Superior temporal gyrus (tissue), 1 donor: ENCODE measurements at regions not wholly inside any gene's neighbourhood (a gene's known extent, or its start where the extent isn't known, plus 50 kb on each side); places are given as distances from the start of the nearest gene placed in this dataset.

Experiments used
- DNase-seq: peaks from one replicate; pipeline ENCODE4 v3.0.0-alpha.2; 2016; ENCODE audit errors: extremely low spot score

DNA sequence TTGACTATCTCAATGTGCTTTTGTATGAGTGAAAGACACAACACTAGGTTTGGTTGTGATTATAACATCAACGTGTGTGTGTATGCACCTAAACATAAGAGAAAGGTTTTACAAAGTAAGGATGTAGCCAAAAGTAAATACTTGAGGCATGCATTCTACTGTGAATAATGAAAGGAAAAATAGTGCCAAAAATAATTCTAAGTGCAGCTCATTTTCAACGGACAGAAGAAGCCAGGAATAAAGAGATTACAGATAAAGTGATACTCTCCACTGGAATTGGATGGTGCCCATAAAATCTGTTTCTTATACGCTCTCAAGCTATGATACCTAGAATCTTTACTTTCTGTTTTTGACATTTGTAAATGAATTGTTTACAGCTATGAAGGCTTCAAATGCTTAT lies 135.0 kb upstream of the TMEM72 start:
- DNase-seq, result no peak

DNA sequence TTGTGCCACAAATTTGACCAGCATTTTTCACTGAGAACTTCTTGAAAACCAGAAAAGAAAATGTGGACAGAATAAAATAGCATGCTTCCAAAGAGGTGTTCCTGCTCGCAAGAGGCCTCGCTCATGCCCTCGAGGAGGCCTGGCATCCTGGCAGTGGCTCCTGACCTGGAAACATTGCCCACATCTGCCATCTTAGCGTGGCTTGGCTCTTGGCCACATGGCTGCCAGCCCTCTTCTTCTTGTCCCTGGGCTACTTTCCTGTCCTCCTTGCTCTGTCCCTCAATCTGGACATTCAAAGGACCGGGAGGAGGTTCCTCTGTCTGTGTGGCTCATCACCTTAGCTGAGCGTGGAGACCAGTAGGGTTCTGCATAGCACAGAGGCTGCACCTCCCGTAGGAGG lies 131.6 kb upstream of the TMEM72 start:
- DNase-seq, result no peak

DNA sequence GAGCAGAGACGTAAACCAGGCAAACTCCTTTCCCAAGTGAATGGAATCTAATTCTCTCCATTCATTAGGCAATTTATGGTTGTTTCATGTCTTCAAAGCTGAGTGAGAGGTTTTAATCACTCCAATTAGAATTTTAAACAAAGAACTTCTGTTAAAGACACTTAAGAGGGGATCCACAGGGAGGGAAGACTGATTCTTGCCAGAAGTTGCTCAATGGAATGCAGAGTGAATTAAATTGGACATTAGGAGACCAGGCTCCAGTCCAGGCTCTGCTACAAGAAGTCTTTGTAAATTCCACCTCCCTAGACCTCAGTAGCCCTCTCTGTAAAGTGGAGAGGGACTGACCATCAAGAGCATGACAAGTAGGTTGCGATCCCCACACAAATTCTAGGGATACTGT lies 130.7 kb upstream of the TMEM72 start:
- DNase-seq, result no peak

DNA sequence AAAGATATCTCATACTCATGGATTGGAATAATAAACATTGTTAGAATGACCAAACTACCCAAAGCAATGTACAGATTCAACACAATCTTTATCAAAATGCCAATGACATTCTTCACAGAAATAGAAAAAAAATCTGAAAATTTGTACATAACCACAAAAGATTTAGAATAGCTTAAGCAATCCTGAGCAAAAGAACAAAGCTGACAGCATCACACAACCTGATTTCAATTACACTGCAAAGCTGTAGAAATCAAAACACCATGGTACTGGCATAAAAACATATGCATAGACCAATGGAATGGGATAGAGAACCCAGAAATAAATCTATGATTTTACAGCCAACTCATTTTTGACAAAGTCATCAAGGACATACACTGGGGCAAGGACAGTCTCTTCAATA lies 130.0 kb upstream of the TMEM72 start:
- no peak for DNase-seq

DNA sequence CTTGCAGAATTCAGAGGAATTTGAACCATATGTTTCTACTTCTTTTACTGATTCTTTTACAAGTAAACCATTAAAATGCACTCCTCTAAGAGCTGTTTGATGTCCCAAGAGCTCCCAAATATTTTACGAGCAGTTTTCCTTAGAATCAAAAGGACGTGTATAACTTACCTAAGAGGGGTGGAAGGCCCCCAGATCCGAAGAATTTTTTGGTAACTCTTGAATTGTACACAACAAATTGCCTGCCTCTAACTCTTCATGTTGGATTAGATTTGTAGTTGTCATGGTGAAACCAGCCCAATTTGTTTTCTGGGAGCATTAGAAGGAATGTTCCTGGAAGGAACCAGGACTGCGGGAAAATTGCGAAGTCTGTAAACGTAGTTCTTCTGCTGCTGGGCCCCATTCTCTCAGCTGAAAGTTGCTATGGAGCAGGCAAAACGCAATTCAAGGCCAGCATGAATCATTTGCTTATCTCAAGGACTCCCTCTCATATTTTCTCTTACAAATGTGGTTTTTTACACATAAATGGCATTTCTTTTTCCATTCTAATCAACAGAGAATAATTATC lies 124.8 kb upstream of the TMEM72 start:
- DNase-seq, result no peak

DNA sequence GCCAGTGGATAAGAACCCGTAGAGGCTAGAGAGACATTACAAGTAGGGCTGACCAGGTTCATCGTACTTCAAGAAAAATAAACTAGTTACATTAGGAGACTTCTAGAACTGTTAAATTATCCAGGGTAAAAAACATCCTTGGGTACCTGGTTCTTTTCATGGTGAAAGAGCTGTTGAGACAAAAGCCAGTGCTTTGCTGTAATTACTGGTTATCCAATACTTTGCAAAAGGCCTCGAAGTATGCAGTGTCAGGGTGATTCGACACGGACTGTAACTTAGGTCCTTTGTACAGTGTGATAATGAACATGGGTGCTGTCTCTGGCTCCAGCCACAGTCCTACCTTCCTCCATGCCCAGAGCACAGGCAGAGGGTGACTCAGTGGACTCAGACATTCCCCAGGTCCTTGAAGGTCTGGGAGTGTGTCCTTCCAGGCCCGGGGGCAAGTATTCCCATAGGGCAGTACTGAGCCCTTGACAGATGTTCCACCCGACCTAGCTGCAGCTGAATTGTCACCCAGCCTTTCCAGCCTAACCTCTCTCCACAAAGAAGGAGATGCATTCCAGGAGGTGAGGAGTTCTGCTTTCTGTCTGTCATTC lies 123.6 kb upstream of the TMEM72 start:
- DNase-seq, result no peak

DNA sequence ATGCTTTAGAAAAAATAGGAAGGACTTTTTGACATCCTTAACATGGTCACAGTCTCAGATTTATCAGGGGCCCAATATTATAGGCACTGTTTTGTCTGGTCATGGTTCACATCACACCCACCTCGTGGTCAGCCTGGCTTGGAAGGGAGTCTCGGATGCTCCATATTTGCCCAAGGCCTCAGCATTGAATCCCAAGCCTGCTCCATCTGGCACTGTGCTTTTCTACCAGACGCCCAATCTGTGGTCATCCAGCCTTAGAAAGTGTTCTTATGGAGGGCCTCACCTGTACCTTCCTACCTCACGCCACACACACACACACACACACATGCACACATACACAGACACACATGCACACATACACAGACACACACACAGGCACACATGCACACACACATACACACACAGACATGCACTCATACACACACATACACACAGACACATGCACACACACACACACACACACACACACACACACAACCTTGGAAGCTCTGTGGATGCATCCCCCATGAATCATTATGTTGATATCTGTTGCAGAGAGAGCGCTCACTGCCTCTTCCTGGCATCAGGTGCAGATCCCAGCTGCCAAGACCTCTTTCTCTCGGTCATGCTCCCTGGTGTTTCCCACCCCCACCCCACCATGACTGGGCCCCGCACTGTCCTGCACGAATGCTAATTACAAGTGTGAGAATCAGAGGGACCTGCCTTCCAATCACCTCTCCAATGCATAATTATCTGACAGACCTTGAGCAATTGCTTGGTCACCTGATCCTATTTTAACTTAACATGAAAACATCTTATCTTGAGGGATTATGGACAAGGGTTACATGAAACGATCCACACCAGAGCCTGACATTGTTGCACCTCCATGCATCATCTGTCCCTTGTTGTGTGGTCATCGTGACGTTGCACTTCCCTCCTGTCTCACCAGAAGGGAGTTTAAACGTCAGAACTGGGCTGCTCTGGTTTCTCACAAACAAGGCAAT lies 122.7 kb upstream of the TMEM72 start:
- no peak for DNase-seq

DNA sequence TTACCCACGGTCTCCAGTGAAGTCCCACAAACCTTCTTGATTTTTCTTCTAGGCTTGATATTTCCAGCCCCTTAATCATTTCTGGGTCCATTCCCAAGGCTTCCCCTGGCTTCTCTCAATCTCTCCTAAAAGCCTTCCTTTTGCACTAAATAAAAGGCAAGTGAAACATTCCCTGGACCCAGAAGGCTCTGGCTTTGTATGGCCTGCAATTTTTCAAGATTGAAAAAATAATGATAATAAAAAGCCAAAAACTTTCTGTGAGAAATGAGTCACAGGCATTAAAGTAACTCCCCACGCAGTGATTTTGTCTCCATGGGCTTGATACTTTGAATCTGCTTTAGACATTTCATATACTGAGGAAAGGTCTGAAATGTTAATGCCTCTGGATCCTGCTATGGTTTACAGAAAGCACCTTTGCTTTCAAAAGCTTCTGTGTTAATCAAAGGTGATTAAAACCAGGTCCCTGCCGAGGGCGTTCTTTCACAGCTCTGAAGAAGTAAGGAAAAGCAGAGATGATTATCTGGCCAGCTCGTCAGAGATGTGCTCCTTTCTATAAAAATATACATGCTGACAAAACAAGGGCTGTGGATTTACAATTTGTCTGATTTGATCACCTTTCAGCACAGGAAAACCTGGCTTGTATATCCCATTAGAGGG lies 118.9 kb upstream of the TMEM72 start:
- DNase-seq, result no peak

DNA sequence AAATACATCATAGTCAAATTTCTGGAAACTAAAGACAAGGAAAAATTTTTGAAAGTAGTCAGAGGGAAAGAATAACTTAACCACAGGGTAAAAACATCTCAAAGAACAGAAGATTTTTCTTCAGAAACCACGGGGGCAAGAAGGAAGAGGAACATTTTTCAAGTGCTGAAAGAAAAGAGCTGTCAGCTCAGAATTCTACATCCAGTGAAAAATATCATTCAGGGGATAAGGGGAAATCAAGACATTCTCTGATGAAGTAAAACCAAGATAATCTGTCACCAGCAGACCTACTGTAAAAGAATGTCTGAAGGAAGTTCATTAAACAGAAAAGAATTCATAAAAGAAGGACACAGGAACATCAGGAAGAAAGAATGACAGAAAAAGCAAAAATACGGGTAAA lies 111.2 kb upstream of the TMEM72 start:
- DNase-seq, result no peak

DNA sequence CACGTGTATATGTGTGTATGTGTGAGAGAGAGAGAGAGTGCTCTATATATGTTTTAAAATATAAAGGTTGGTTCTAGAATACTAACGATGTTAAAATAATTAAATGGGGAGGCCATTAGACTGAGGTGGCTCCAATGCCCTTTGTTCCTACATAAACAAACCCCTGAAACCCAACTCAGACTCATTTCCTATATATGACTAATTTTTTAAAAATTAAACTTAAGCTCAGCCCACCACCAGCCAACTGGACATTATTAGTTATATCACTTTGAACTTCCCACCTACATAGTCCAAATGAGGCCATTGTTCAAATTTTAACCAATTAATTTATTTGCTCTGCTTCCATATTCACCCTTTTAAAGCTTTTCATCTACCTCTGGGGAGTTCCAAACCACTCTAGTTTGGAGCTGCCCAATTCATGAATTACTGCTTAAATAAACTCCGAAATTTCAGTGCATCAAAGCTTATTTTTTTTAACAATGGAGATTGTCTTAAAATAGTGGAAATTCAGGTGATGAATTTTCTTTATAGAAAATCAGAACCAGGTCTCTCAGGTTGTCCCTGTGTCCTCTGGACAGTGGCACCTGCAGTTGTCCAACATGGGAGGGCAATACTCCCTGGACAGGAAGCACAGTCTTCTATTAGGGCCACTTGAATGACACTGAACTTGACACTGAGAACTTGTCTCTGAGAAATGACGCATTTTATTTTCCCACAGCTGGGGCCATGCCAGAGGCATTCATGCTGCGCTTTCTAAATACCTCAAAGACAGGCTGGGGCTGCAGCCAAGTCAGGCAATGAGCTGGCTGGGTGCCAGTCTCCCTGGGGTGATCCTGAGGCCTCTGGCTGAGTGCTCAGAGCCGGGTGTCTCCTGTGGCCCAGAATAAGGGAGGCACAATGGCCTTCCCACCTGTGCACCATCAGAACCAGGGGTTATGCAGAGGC lies 109.5 kb upstream of the TMEM72 start:
- no peak for DNase-seq

DNA sequence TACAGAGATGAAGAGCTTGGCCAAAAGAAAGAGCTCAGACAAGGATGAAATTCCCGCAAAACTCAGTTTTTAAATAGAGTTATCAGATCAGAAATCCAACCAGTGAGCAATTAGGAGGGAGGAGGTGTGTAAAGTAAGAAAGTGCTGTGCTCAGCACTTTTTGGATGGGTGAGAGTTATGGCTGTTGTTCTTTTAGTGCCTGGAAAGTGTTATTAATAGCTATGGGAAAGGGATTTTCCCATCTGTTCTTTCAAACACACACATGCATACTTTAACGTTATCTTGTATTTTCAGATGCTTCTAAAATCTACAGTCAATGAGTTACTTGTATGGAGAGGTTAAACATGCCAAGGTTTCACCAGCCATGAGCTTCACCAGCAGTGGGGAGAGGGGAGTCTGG lies 107.3 kb upstream of the TMEM72 start:
- DNase-seq, result no peak

DNA sequence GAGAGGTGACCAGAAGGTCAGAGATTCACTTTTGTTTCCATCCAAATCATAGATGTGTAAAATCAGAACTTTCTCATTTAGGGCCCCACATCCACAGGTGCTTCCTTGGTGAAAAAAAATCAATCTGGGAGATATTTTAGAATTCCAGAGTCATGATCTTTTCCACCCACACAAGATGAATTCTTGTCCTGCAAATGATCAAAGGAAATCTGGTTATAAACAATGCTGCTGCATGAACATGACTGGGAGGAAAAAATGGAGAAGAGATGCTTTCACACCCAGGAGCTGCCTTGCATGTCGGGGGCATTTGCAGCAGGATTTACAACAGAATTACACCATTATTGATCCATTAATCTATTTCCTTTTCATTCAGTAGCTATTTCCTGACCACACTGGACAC lies 106.5 kb upstream of the TMEM72 start:
- no peak for DNase-seq

DNA sequence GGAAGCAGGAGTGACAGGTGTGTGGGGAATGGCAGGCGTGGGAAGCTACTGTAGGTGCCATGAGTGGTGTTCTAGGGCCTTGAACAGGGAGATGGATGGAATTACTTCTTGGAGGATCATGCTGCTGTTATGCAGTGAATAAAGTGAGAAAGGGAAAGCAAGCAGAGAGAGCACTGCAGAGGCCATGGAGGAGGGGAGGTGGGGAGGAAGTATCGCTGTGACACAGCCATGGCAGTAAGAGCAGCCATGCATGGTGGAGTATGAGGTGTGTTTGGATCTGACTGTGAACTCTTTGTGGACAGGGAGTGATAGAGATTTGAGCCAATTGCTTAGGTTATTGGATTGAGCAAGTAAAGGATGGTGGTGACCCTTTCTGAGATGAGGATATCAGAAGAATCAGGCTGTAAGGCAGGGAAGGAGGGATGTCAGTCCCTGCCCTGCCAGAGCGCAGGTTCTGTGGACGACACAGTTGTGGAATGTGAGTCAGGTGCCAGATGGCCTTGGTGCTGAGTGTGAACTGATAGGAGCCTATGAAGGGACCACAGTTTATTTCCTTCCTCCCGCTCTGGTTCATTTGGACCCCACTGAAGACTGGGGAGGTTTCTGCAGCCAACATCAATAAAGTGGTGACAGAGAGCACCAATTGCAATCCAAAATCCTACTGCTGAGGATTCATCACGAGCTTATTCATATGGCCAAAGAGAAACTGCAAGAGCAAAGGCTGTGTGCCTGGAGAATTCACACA lies 105.5 kb upstream of the TMEM72 start:
- DNase-seq, result no peak

DNA sequence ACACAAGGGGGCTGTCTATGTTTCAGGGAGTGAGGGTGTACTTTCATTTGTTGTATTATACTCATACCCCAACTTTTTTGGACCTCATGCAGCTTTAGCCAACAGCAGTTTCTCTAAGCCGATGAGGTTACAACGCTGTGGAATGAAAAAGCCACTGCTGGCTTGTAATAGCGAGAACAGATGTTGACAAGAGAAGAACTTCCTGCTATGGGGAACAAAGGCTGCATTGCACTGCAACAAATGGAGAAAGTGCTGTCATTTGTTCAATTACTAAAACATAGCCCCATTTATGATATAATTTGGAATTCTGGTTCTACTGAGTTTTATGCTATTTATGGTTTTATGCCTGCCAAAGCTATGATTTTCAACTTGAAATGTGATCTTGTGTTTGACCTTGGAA lies 104.2 kb upstream of the TMEM72 start:
- DNase-seq, result no peak

DNA sequence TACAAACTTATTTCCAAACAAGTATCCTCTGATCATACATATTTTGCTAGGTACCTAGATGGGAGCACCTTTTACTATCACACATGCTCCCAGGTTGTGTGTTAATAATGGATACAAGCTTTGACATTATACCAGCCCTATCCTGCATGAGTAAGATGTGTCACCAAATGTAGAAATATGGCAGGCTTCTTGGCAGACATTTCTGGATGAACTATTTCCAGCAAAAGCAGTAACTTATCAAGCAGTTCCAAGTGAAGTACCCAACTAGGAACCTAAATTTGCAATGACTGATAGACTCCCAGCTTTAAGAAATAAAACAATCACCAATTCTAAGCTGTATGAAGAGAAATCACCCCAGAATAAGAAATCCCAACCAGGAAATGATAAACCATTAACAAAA lies 103.7 kb upstream of the TMEM72 start:
- DNase-seq, result no peak

DNA sequence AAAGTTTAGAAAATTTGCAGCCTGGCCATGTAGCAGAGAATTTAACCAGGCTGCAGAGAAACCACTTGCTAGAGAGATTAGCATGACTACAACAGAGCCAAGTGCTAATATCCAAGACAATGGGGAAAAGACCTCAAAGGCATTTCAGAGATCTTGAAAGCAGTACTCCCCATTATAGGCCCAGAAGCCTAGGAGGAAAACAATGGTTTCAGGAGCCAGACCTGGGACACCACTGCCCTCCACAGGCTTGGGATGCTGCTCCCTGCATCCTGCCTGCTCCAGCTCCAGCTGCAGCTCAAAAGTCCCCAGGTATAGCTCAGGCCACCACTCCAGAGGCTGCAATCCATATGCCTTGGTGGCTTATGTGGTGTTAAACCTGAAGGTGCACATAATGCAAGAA lies 101.5 kb upstream of the TMEM72 start:
- no peak for DNase-seq

DNA sequence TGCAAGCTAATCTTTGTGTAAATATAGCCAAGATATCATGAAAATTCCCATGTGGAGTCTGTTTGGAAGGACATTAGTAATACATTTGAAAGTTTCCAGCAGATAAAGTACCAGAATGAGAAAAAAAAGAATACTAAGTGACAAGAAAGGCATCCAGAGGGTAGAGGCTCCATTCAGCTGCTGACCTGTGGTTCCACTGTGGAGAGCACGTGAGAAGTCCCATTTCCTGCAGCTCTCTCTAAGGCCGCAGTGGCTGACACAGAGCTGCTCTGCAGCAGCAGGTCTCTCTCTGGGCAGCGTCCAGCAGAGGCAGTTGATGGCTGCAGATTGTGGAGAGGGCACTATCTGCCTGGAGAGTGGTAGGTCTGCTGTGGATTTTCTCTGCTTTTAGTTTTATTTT lies 100.1 kb upstream of the TMEM72 start:
- DNase-seq, result no peak

DNA sequence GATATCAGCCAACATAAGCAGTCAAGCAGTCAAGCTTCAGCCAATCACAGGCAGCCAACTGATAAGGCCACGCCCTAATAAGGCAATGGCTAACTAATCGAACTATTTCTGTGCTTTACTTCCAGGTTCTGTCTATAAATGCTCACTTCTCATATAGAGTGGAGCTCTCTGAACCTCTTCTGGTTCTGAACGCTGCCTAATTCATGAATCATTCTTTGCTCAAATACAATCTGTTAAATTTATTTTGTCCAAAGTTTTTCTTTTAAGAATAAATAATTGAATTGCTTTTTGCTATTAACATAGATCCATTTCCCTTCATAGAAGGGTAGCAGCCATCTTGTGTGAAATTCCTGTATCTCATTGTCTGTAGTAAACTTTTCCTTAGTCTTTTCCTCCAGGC lies 97.9 kb upstream of the TMEM72 start:
- no peak for DNase-seq

DNA sequence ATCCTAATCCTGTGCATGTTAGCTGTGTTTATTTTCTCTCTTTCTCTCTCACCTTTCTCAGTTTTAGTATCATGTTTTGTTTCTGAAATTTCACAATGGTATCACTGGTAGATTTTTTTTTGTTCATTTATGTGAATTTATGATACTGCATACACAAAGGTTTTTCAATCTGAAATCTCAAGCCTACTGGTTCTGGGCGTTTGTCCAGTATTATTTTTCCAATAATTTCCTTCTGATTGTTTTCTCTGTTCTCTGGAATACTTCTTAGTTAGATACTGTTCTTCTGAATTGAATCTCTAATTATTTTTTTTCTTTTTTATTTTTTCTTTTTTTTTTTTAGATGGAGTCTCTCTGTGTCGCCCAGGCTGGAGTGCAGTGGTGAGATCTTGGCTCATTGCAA lies 96.2 kb upstream of the TMEM72 start:
- DNase-seq, result no peak

DNA sequence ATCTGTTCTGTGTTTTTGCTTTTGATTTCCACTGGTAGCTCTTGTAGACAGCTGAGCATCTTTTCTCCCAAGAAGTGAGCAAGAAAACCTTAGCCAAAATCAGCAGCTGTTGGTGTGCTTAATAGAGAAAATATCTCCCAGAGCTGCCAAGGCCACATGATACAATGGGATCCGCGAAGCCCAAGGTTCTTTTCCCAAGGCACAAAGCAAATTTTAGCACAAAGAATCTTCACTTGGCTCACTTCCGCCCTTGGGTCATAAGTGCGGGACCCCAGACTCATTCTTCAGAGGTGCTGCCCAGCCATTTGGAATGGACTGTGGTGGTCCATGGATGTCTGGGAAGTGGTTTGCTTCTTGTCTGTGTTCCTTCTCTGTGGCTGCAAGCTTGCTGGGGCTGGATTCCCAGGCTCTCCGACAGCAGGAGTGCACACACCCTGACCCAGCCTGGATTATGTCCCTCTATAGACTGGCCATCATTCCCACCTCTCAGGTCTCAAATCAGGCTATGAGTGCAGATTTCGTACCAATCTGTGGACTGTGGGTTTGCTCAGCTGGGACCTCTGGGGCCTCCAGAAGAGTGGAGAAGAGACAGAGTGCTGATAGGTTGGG lies 93.0 kb upstream of the TMEM72 start:
- no peak for DNase-seq
